Lung (tissue), 11 donors: ENCODE measurements at regions not wholly inside any gene's neighbourhood (a gene's known extent, or its start where the extent isn't known, plus 50 kb on each side); places are given as distances from the start of the nearest gene placed in this dataset.

Experiments used
- ATAC-seq: fragments of 200-7000 bp; cut with Tn5 transposase; one replicate; pipeline ENCODE4 v1.9.1; 2020; ENCODE audit warnings: moderate number of reproducible peaks; ENCODE audit not compliant: insufficient read depth, low FRiP score
- DNase-seq, 3 donors: peaks; one replicate each; pipeline ENCODE4 v3.0.0-alpha.2; 2013 to 2017
- H3K27ac ChIP-seq, 2 donors: one replicate each; pipeline ENCODE4 v1.5.1; 2013; ENCODE audit warnings: mild to moderate bottlenecking in 2 of 2, moderate library complexity in 2 of 2, control low read depth in 1 of 2, inconsistent platforms in 1 of 2, low read depth in 1 of 2, low read length in 1 of 2
- H3K27me3 ChIP-seq, 3 donors: one replicate each; pipeline ENCODE4 v1.5.1; 2013; ENCODE audit warnings: low read length in 2 of 3; ENCODE audit not compliant: control insufficient read depth in 3 of 3, insufficient read depth in 3 of 3
- H3K36me3 ChIP-seq, 4 donors: one replicate each; pipeline ENCODE4 v1.5.1; 2013; ENCODE audit warnings: low read length in 4 of 4, mild to moderate bottlenecking in 1 of 4, moderate library complexity in 1 of 4; ENCODE audit not compliant: control insufficient read depth in 4 of 4, insufficient read depth in 4 of 4
- H3K4me1 ChIP-seq, 5 donors: one replicate each; pipeline ENCODE4 v1.5.1; 2013; ENCODE audit warnings: low read length in 5 of 5, mild to moderate bottlenecking in 2 of 5, moderate library complexity in 1 of 5; ENCODE audit not compliant: control insufficient read depth in 5 of 5, insufficient read depth in 5 of 5
- H3K4me3 ChIP-seq: one replicate; pipeline ENCODE4 v1.5.1; 2013; ENCODE audit warnings: mild to moderate bottlenecking, control low read depth, moderate library complexity
- H3K9ac ChIP-seq, 2 donors: one replicate each; pipeline ENCODE4 v1.5.1; 2013; ENCODE audit warnings: low read length in 2 of 2, control low read depth in 1 of 2; ENCODE audit not compliant: insufficient read depth in 1 of 2
- H3K9me3 ChIP-seq, 4 donors: one replicate each; pipeline ENCODE4 v1.5.1; 2013; ENCODE audit warnings: low read length in 3 of 4, mild to moderate bottlenecking in 1 of 4, moderate library complexity in 1 of 4; ENCODE audit not compliant: control insufficient read depth in 4 of 4, insufficient read depth in 3 of 4
- CTCF ChIP-seq: IDR thresholded peaks from 2 replicates; pipeline ENCODE4 v1.5.1; 2012; ENCODE audit warnings: mild to moderate bottlenecking; ENCODE audit errors: control extremely low read depth, extremely low read depth
- WGBS, 2 donors: extraction: QIAGEN DNeasy Blood & Tissue Kit; methylation state at CpG; one replicate each; pipeline ENCODE4 v1.1.7; 2013; 5-methylcytosine and 5-hydroxymethylcytosine counted together
- donor health status: control.
- donor health status: control.
- donor health status: Bipolar disorder and iron deficiency.
- donor health status: healthy.
- donor health status: DM: yes; HTN: yes; CAD: no.

GRCh38 chr2:180799141-180799540 lies 181.3 kb upstream of the UBE2E3 start:
- H3K9ac ChIP-seq = no peak overlapping the region
- ATAC-seq = no peak
- no peaks in the 10 kb centered on the region for H3K27me3 ChIP-seq
- no peak overlapping the region for H3K27ac ChIP-seq
- no peaks in the 10 kb centered on the region for H3K9me3 ChIP-seq
- H3K36me3 ChIP-seq = no peaks in the 10 kb centered on the region
- no peak for DNase-seq
- H3K4me1 ChIP-seq = no peaks in the 10 kb centered on the region
- TF ChIP-seq CTCF = no peak
- H3K4me3 ChIP-seq = no peak overlapping the region
- 79 to 94% methylated on average over 1 of the region's 1 CpG for whole genome bisulfite sequencing, 2 donors

- no peak overlapping the region for H3K4me3 ChIP-seq
Measured at GRCh38 chr2:180790891-180791290, 189.5 kb upstream of the UBE2E3 start.

GRCh38 chr2:180787330-180787729 lies 193.1 kb upstream of the UBE2E3 start:
- Histone ChIP-seq H3K4me3 (no peak overlapping the region), H3K9me3 (no peaks in the 10 kb centered on the region), H3K36me3 (no peaks in the 10 kb centered on the region), H3K27me3 (no peaks in the 10 kb centered on the region), H3K27ac (no peak overlapping the region), H3K4me1 (no peaks in the 10 kb centered on the region), H3K9ac (no peak overlapping the region)
- no peak for TF ChIP-seq CTCF
- DNase-seq (no peak), ATAC-seq (no peak)
- WGBS, 2 donors = 88 to 98% methylated on average over 1 of the region's 1 CpG

More at GRCh38 chr2:180790891-180791290, 189.5 kb upstream of the UBE2E3 start:
- H3K27me3 ChIP-seq = no peaks in the 10 kb centered on the region
- ATAC-seq (no peak), DNase-seq (no peak)
- no peaks in the 10 kb centered on the region for H3K36me3 ChIP-seq
- no peaks in the 10 kb centered on the region for H3K4me1 ChIP-seq
- H3K27ac ChIP-seq = no peak overlapping the region
- H3K9ac ChIP-seq = no peak overlapping the region
- no peak for TF ChIP-seq CTCF
- no peaks in the 10 kb centered on the region for H3K9me3 ChIP-seq

GRCh38 chr2:180781276-180781675 lies 199.1 kb upstream of the UBE2E3 start:
- no peaks in the 10 kb centered on the region for H3K27me3 ChIP-seq
- no peak for ATAC-seq
- no peak for TF ChIP-seq CTCF
- no peaks in the 10 kb centered on the region for H3K9me3 ChIP-seq
- H3K4me3 ChIP-seq = no peak overlapping the region
- no peak for DNase-seq
- no peak overlapping the region for H3K9ac ChIP-seq
- 84 to 92% methylated on average over 2 of the region's 2 CpGs for WGBS, 2 donors
- no peak overlapping the region for H3K27ac ChIP-seq
- H3K36me3 ChIP-seq = no peaks in the 10 kb centered on the region
- peaks cover 0 to 4% (median 0%) of the 10 kb centered on the region in 5 donors for H3K4me1 ChIP-seq
